Mesenteric fat pad (tissue), 1 donor: ENCODE measurements at regions not wholly inside any gene's neighbourhood (a gene's known extent, or its start where the extent isn't known, plus 50 kb on each side); places are given as distances from the start of the nearest gene placed in this dataset.

Source experiments
- DNase-seq: peaks from one replicate; pipeline ENCODE4 v3.0.0-alpha.2; 2020; ENCODE audit warnings: low spot score
- donor health status: DM: yes; HTN: yes; CAD: no.

DNA sequence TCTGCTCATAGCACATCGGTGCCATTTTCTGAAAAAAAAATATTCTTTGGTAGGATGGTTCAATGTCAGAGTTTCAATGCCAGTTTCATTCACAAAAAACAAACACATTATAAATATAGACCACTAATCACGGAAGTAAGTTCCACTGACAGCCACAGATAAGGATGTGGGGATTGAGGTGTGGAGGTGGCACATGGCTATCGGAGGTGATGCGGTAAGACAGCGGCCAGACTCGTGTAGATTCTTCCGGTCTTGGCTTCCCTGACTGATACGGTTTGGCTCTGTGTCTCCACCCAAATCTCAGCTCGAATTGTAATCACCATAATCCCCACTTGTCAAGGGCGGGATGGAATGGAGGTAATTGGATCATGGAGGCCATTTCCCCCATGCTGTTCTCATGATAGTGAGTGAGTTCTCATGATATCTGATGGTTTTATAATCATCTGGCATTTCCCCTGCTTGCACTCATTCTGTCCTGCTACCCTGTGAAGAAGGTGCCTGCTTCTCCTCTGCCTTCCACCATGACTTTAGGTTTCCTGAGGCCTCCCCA is 693.4 kb downstream of the VRK1 start:
- DNase-seq: no peak

GRCh38 chr14:97491697-97492096 is 694.5 kb downstream of the VRK1 start:
- no peak for DNase-seq

GRCh38 chr14:97499790-97500481 is 702.8 kb downstream of the VRK1 start:
- no peak for DNase-seq

DNA sequence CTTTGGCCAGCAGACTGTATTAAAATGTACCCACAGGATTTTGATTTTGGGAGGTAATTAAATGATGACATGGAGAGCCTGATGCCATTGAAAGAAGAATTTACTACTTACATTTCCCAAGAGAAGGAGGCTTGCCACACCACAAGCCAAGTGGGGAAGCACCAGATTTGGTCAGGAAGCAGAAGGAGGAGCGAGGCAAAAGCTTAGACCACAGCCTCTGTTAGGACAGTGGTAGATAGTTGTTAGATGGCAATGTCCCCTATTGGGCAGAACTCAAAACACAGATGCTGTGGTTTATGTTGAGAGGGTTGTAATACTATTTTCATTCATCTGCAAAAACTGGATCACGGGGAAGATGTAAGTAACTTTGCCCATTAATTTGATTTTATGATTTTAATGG is 709.4 kb downstream of the VRK1 start:
- no peak for DNase-seq

DNA sequence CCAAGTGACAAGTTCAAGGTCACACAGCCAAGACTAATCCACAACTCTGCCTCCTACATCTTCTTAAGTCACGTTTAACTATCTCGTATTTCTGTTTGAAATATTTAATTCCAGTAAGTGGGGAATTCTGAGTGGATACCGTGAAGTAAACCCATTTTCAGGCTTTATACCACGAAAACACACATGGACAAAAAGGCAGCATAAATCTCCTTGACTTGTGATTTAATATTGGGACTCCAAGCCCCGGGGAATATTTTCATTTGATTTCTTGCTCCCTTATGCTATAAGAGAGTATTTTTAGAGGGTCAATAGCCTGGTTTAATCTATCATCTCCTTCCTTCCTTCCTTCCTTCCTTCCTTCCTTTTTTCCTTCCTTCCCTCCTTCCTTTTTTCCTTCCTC is 716.7 kb downstream of the VRK1 start:
- DNase-seq: no peak

DNA sequence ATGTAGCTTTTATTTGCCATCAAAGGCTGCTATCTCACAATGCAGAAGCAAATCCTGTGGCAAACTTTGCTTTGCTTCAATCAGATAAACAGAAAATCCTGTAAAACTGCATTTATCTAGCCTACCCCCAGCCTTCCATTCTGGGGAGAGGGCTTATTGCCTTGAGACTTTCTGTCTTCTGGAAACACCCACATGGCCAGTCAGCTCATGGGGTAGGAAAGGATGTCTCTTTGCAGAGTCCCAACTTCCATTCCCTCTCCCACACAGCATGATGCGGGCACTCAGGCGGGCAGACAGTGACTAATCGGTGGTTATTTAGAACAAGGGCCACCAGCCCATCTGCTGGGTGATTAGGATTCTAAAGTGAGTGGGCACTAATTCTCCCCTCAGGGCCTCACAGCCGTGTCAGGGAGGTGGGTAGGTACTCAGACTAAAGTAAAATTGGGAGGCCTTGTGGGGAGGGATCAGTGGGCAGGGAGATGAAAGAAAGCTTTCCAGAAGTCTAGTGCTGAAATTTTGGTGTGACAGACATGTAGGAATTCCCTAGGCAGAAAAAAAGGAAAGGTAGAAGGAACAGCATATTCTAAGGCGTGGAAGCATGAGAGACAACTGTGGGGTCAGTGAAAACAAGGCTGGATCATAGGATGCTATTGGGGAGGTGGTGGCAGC is 720.5 kb downstream of the VRK1 start:
- DNase-seq: no peak

GRCh38 chr14:97523936-97524335 is 726.8 kb downstream of the VRK1 start:
- DNase-seq: no peak

- DNase-seq: no peak
Observed at GRCh38 chr14:97524589-97525319, 727.6 kb downstream of the VRK1 start.

GRCh38 chr14:97527993-97528392 is 730.8 kb downstream of the VRK1 start:
- DNase-seq: no peak

GRCh38 chr14:97532052-97532451 is 734.9 kb downstream of the VRK1 start:
- DNase-seq: no peak

GRCh38 chr14:97536421-97536820 is 739.2 kb downstream of the VRK1 start:
- DNase-seq: no peak

DNA sequence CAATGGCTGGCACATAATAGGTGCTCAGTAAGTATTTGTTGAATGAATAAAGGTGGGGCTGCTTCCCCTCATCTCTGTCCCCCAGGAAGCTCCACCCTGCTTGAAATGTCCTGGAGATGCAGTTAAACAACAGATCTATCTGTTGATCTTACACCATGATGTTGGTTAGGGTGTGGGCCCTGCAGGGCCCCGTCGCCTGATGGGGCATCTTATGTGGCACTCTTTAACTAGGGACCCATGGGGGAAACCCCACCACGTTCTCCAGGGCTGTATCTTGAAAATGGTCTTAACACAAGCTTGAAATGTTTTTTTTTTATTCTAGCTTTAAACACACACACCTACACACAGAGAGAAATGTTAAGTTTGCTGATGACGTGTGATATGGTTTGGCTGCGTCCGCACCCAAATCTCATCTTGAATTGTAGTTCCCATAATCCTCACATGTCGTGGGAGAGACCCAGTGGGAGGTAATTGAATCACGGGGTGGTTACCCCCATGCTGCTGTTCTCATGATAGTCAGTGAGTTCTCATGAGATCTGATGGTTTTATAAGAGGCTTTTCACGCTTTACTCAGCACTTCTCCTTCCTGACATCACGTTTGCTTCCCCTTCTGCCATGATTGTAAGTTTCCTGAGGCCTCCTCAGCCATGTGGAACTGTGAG is 741.7 kb downstream of the VRK1 start:
- no peak for DNase-seq

- DNase-seq: no peak
Observed at GRCh38 chr14:97539411-97539795, 742.2 kb downstream of the VRK1 start.

DNA sequence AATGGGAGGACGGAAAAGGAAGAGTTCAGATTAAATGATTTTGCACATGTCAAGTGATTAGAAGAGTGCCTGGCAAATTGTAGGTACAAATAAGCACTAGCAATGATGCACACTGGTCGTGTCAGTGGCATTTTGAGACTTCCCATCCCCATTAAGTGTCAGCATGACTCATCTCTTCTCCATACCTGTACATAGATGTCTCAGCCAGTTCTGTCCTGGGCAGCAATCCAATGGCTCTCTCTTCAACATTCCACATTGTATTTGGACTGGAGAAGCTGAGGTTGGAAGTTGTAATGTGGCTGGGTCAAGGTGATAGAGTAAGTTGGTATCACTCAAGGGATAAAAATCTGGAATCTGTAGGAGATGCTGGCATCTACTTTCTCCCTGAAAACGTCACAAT is 742.7 kb downstream of the VRK1 start:
- no peak for DNase-seq

DNA sequence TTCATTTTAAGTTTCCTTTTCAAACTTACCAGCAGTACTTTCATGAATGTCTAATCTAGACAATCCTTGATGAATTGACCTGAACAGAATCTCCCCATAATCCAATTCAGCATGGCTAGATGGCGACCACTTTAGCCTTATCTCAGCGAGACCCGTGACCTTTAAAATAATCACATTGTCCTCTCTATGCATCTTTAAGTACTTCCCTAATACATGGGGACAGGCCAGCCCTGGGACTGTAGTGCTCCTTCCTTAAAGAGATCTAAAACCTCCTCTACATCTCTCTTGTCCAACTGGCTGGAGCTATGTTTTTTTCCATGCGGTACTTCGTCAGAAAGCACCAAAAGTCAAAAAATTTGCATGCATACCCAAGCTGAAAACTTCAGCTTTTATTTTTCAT is 746.0 kb downstream of the VRK1 start:
- no peak for DNase-seq

- no peak for DNase-seq
Observed at GRCh38 chr14:97543816-97544215, 746.6 kb downstream of the VRK1 start.

GRCh38 chr14:97544571-97544970 is 747.4 kb downstream of the VRK1 start:
- no peak for DNase-seq

DNA sequence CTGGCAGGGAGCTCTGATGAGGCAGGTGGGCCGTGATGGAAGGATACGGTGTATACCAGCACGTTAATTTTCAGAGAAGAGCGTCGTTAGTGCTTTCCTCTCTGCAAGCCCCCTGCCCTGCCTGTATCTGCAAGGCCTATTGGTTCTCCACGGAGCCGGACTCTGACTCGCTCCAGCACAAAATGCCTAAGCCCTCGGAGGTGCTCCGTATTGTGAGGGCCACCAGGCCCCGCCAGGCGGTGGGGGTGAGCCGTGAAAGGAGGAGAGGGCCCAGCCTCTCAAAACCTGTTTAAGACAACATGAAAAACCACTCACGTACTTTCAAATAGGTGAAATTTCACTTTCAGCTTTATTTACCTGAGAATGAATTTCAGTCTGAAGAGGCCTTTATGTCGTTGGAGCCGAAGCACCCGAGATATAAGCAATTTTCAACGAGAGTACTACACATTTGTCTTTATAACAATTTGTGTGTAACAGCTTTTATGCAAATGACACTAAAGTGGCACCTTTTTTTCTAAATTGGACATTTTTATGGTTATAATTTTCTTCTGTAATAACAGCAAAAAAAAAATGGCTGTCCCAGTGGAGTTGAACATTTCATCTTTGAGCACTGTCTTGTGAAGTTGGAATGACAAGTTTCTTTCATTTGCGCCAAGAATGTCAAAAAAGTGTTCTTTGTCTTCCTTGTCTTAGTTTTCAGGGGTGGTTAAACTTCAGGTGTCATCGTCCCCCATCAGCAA is 749.5 kb downstream of the VRK1 start:
- DNase-seq: no peak

DNA sequence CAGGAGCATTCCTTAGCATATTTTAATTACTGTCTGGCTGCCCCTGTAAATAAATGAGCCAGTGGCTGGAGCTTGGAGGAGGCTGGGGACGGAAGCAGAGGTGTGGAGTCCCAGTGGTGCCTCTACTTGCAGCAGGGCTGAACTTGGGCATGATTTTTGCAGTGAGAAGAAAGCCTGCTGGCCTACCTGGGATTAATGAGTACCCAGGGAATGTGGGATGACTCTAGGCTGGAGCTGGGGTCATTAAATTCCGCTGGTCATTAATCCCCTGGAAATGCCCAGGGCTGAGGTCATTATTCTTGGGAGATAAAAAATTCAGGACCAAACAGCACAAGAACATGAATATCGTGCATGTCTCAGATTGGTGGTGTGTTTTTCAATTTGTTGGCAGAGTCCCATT is 753.3 kb downstream of the VRK1 start:
- DNase-seq: no peak

DNA sequence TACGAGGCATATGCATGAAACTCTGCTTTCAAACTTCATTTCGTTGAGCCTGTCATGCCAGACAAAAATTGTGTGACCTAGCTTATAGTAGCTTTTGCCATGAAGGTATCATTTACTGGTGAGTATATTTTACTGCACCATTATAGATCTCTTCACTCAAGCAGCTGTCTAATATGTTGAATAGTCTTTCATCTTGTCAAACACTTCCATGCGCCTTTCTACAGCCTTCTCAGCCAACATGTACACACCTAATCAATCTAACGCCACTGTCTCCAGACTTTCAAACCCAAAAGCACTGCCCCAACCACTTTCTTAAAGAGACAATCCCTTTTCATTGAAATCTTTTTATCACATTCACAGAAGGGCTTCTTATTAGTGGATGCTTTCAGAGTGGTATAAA is 757.4 kb downstream of the VRK1 start:
- no peak for DNase-seq

DNA sequence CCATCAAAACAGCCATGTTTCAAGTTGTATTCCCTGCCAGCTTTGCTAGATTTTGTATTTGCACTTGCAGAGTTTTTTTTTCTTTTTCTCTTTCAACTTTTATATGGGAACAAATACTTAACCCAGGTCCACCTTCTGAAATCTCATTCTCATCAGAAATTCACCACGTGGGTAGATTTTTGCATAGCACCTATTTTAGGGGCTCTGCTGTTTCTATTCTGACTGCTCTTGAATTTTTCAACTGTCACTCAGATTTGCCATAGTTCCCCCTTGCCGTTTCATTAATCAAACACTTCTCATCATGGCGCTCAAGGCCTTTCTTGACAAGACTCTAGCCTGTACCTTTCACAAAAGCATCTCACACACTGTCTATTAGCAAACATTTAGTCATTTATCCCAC is 767.2 kb downstream of the VRK1 start:
- no peak for DNase-seq
